B cell (primary cell): ENCODE measurements at regions not wholly inside any gene's neighbourhood (a gene's known extent, or its start where the extent isn't known, plus 50 kb on each side); places are given as distances from the start of the nearest gene placed in this dataset.

Experiments
- ATAC-seq: fragments of 200-7000 bp; cut with Tn5 transposase; one replicate; pipeline ENCODE4 v1.10.0; 2021; ENCODE audit warnings: low read depth, mild to moderate bottlenecking, moderate number of reproducible peaks, moderate library complexity
- CTCF ChIA-PET: fragments of 350-600 bp; sonication (Branson Sonifier 250); formaldehyde crosslinking; loops from one replicate; lab custom pipeline; 2021; ENCODE audit warnings: antibody characterized with exemption, inconsistent platforms; lab: Charles Lee
- POLR2A ChIA-PET: fragments of 350-600 bp; sonication (Branson Sonifier 250); formaldehyde crosslinking; loops from one replicate; lab custom pipeline; 2021; ENCODE audit warnings: antibody characterized with exemption; lab: Charles Lee
- DNase-seq: peaks from one replicate; pipeline ENCODE4 v3.0.0; 2013
- H2AFZ ChIP-seq: 2 replicates; pipeline ENCODE4 v1.6.1; 2012; ENCODE audit warnings: mild to moderate bottlenecking, low read depth, low read length; ENCODE audit not compliant: insufficient read depth, poor library complexity, severe bottlenecking
- H3K27ac ChIP-seq, 2 donors: 1 replicate in 1 of 2; 2 replicates in 1 of 2; pipeline ENCODE4 v1.5.1; 2012 to 2013; ENCODE audit warnings: low read length in 2 of 2, mild to moderate bottlenecking in 2 of 2, moderate library complexity in 1 of 2
- H3K27me3 ChIP-seq, 4 experiments: fragments of 200-600 bp in 1 of 4; sonication (generic) in 1 of 4; replicated peaks in 1 of 4; 1 replicate in 2 of 4; 2 replicates in 2 of 4; pipeline versions ENCODE4 v1.6.1 to v1.7.0; 2013 to 2016; ENCODE audit warnings: low read length in 3 of 4, mild to moderate bottlenecking in 2 of 4, mixed read lengths in 1 of 4, moderate library complexity in 1 of 4; ENCODE audit not compliant: insufficient read depth in 4 of 4, control insufficient read depth in 3 of 4; ENCODE audit errors: control extremely low read depth in 1 of 4
- H3K36me3 ChIP-seq, 2 experiments: replicated peaks in 1 of 2; 1 replicate in 1 of 2; 2 replicates in 1 of 2; pipeline versions ENCODE4 v1.6.1 to v1.7.1; 2013; ENCODE audit warnings: low read length in 1 of 2; ENCODE audit not compliant: insufficient read depth in 2 of 2, control insufficient read depth in 1 of 2; ENCODE audit errors: control extremely low read depth in 1 of 2, extremely low read depth in 1 of 2
- H3K4me1 ChIP-seq, 2 donors: fragments of 200-600 bp in 1 of 2; sonication (generic) in 1 of 2; 1 replicate in 1 of 2; 2 replicates in 1 of 2; pipeline versions ENCODE4 v1.5.1 to v1.6.1; 2013 to 2017; ENCODE audit warnings: low read length in 2 of 2; ENCODE audit not compliant: control insufficient read depth in 2 of 2, insufficient read depth in 2 of 2
- H3K4me2 ChIP-seq: replicated peaks from 2 replicates; pipeline ENCODE3; 2012; ENCODE audit warnings: mild to moderate bottlenecking, low read depth, low read length; ENCODE audit not compliant: poor library complexity, severe bottlenecking
- H3K4me3 ChIP-seq, 5 experiments: fragments of 200-600 bp in 1 of 5; sonication (generic) in 1 of 5; 1 replicate in 3 of 5; 2 replicates in 2 of 5; pipeline versions ENCODE4 v1.5.1 to v1.7.0; 2011 to 2016; ENCODE audit warnings: low read length in 4 of 5, mild to moderate bottlenecking in 4 of 5, low read depth in 2 of 5, control low read depth in 1 of 5, moderate library complexity in 1 of 5; ENCODE audit not compliant: insufficient read depth in 1 of 5; ENCODE audit errors: control extremely low read depth in 1 of 5, extremely low read depth in 1 of 5
- H3K79me2 ChIP-seq: fragments of 200-600 bp; sonication (generic); one replicate; pipeline ENCODE4 v1.6.0; 2016; ENCODE audit warnings: low read length; ENCODE audit not compliant: control insufficient read depth, insufficient read depth
- H3K9ac ChIP-seq: fragments of 200-600 bp; sonication (generic); 2 replicates; pipeline ENCODE4 v1.6.1; 2017; ENCODE audit warnings: mild to moderate bottlenecking, low read length, moderate library complexity
- H3K9me3 ChIP-seq, 3 donors: one replicate each; pipeline versions ENCODE4 v1.6.1 to v1.7.1; 2013; ENCODE audit warnings: low read length in 2 of 3; ENCODE audit not compliant: control insufficient read depth in 2 of 3, insufficient read depth in 1 of 3; ENCODE audit errors: control extremely low read depth in 1 of 3
- H4K20me1 ChIP-seq: 2 replicates; pipeline ENCODE4 v1.6.0; 2012; ENCODE audit warnings: mild to moderate bottlenecking, low read length; ENCODE audit not compliant: insufficient read depth, control insufficient read depth, poor library complexity, severe bottlenecking
- H3K27ac Mint-ChIP-seq: one replicate; pipeline ENCODE4 v1.8.0; 2021; ENCODE audit warnings: mixed read lengths
- H3K27me3 Mint-ChIP-seq: one replicate; pipeline ENCODE4 v1.8.0; 2021; ENCODE audit warnings: mixed read lengths
- H3K4me1 Mint-ChIP-seq: one replicate; pipeline ENCODE4 v1.8.0; 2021; ENCODE audit warnings: mixed read lengths
- H3K4me3 Mint-ChIP-seq: one replicate; pipeline ENCODE4 v1.8.0; 2021; ENCODE audit warnings: mixed read lengths
- H3K9me3 Mint-ChIP-seq: one replicate; pipeline ENCODE4 v1.8.0; 2022; ENCODE audit warnings: mixed read lengths; ENCODE audit not compliant: insufficient read depth
- EZH2 ChIP-seq: IDR thresholded peaks from 2 replicates; pipeline ENCODE4 v1.6.1; 2012; ENCODE audit warnings: borderline replicate concordance, low read depth, mild to moderate bottlenecking, moderate library complexity, low read length; ENCODE audit not compliant: insufficient read depth, poor library complexity, severe bottlenecking
- WGBS: methylation state at CpG from one replicate; pipeline ENCODE4 v1.1.5; 2013; ENCODE audit warnings: missing lambda C conversion rate; ENCODE audit not compliant: insufficient coverage; 5-methylcytosine and 5-hydroxymethylcytosine counted together
- intact Hi-C: fragments of 100-400 bp; cut with micrococcal nuclease; formaldehyde crosslinking; loops from one replicate; pipeline ENCODE4 v1.10.0; 2022
- TF ChIP-seq, protein P1 (sequence below): fragments of 200-600 bp; IDR thresholded peaks from one replicate; pipeline ENCODE4 v1.8.0; 2022; ENCODE audit warnings: antibody characterized with exemption, mild to moderate bottlenecking

DNA sequence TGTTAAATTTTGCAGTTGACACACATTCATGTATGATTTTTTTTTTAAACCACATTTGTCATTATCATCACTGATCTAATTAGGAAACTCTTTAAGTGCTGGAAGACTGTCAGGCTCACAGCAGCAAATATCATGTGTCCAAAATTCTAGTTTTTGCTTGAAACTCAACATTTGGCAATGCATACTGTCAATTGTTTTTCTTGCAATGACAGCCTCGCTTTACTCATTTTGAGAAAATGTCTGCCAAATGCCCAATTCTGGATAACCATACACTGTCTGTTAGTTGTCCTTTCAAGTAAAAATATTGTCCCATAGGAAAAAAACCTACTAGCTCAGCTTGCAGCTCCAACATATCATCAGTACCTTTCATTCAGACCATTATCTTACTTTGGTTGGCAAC is 523.9 kb upstream of the ARGLU1 start:
- no peak overlapping the region for H3K4me3 Mint-ChIP-seq

DNA sequence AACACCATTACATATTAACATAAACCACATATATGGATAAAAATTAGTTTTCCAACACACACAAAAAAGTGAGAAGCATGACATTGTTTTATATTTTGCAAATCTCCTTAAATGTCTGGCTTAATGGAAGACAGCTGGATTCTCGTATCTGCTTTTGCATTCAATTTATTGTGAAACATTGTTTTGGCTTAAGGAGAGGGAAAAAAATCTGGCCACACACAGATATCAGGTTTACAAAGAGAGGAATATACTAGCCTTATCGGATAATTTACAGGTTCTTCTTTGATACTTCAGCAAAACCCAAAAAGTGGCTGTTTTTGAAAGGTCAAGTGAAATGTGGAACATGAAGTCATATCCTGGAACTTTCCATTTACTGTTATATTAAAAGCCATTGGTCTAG is 523.5 kb upstream of the ARGLU1 start:
- no CpG with 5 or more reads among the region's 2 CpGs for WGBS
- no peak overlapping the region for H3K4me3 ChIP-seq
- no peaks in the 10 kb centered on the region for H3K27me3 ChIP-seq
- Mint-ChIP-seq H3K27me3 (no peaks in the 10 kb centered on the region), H3K9me3 (no peaks in the 10 kb centered on the region), H3K27ac (no peak overlapping the region), H3K4me3 (no peak overlapping the region), H3K4me1 (no peaks in the 10 kb centered on the region)
- POLR2A ChIA-PET, result no interaction called here
- H3K79me2 ChIP-seq, result no peaks in the 10 kb centered on the region
- H3K9me3 ChIP-seq, result no peaks in the 10 kb centered on the region
- H3K27ac ChIP-seq, result no peak overlapping the region
- intact Hi-C loops, result no loop called here
- H2AFZ ChIP-seq, result no peak overlapping the region
- ATAC-seq (no peak), DNase-seq (no peak)
- CTCF ChIA-PET, result no interaction called here
- no peak overlapping the region for H3K4me2 ChIP-seq
- no peak overlapping the region for H3K9ac ChIP-seq
- no peak for TF ChIP-seq EZH2
- TF ChIP-seq, protein P1, sequence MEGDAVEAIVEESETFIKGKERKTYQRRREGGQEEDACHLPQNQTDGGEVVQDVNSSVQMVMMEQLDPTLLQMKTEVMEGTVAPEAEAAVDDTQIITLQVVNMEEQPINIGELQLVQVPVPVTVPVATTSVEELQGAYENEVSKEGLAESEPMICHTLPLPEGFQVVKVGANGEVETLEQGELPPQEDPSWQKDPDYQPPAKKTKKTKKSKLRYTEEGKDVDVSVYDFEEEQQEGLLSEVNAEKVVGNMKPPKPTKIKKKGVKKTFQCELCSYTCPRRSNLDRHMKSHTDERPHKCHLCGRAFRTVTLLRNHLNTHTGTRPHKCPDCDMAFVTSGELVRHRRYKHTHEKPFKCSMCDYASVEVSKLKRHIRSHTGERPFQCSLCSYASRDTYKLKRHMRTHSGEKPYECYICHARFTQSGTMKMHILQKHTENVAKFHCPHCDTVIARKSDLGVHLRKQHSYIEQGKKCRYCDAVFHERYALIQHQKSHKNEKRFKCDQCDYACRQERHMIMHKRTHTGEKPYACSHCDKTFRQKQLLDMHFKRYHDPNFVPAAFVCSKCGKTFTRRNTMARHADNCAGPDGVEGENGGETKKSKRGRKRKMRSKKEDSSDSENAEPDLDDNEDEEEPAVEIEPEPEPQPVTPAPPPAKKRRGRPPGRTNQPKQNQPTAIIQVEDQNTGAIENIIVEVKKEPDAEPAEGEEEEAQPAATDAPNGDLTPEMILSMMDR, result no peak
- H3K36me3 ChIP-seq, result no peaks in the 10 kb centered on the region
- H4K20me1 ChIP-seq, result no peaks in the 10 kb centered on the region
- no peaks in the 10 kb centered on the region for H3K4me1 ChIP-seq

More for the DNA sequence above, 523.9 kb upstream of the ARGLU1 start:
- POLR2A ChIA-PET, result no interaction called here
- Histone ChIP-seq H3K9me3 (no peaks in the 10 kb centered on the region), H3K9ac (no peak overlapping the region), H3K4me1 (no peaks in the 10 kb centered on the region), H3K4me3 (no peak overlapping the region), H3K36me3 (no peaks in the 10 kb centered on the region), H3K27me3 (no peaks in the 10 kb centered on the region), H4K20me1 (no peaks in the 10 kb centered on the region), H3K79me2 (no peaks in the 10 kb centered on the region), H2AFZ (no peak overlapping the region), H3K4me2 (no peak overlapping the region), H3K27ac (no peak overlapping the region)
- ATAC-seq (no peak), DNase-seq (no peak)
- no peaks in the 10 kb centered on the region for H3K4me1 Mint-ChIP-seq
- no peak for TF ChIP-seq EZH2
- TF ChIP-seq, protein P1, result no peak
- H3K9me3 Mint-ChIP-seq, result no peaks in the 10 kb centered on the region
- 100% methylated on average over 1 of the region's 1 CpG for WGBS
- no peak overlapping the region for H3K27ac Mint-ChIP-seq
- intact Hi-C loops, result no loop called here
- CTCF ChIA-PET, result no interaction called here
- H3K27me3 Mint-ChIP-seq, result no peaks in the 10 kb centered on the region
